HFFc6 (cell line): ENCODE measurements at regions not wholly inside any gene's neighbourhood (a gene's known extent, or its start where the extent isn't known, plus 50 kb on each side); places are given as distances from the start of the nearest gene placed in this dataset.

Experiments
- DNase-seq: peaks from one replicate; pipeline ENCODE4 v3.0.0-alpha.2; 2018
- H3K27ac Mint-ChIP-seq: 2 replicates; pipeline ENCODE4 v1.8.0; 2020; ENCODE audit warnings: mild to moderate bottlenecking, mixed read lengths
- H3K27me3 Mint-ChIP-seq: 2 replicates; pipeline ENCODE4 v1.8.0; 2021; ENCODE audit warnings: mild to moderate bottlenecking, moderate library complexity, mixed read lengths; ENCODE audit not compliant: insufficient read depth
- H3K36me3 Mint-ChIP-seq: 2 replicates; pipeline ENCODE4 v1.8.0; 2021; ENCODE audit warnings: low read depth, mixed read lengths
- H3K4me1 Mint-ChIP-seq: 2 replicates; pipeline ENCODE4 v1.8.0; 2020; ENCODE audit warnings: low read depth, mixed read lengths
- H3K4me3 Mint-ChIP-seq: 2 replicates; pipeline ENCODE4 v1.8.0; 2020; ENCODE audit warnings: mild to moderate bottlenecking, moderate library complexity, mixed read lengths
- H3K9me3 Mint-ChIP-seq: 2 replicates; pipeline ENCODE4 v1.8.0; 2020; ENCODE audit warnings: mild to moderate bottlenecking, mixed read lengths
- TF ChIP-seq, protein P1 (sequence below): fragments of 200-600 bp; sonication (generic); IDR thresholded peaks from 2 replicates; pipeline ENCODE4 v1.5.0; 2021; ENCODE audit warnings: antibody characterized with exemption, mild to moderate bottlenecking

DNA sequence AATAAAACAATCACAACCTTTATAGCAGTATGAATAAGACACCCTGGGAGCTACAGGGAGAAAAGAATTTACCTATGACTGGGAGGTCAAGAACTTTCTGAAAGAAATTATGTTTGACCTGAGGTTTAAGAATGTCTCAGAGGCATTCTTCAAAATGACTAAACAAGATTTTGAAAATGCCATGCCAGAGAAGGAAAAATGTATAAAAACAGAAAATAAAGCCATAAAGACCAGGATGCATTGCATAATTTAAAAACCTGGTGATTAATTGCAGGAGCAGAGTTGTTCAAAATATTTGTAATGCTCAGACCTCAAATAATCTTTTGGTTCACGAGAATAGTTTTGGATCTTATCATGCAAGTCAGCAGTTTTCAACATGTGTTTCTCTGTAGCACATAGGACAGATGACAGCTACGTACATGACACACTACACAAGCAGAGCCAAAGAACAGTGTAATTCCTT lies 954.7 kb upstream of the ARRDC3 start:
- H3K9me3 Mint-ChIP-seq: peaks cover 3% of the 10 kb centered on the region; the same call in 1 of the 2 replicates
- H3K27me3 Mint-ChIP-seq: no peaks in the 10 kb centered on the region; the same call in 1 of the 2 replicates
- no peak overlapping the region for H3K4me3 Mint-ChIP-seq
- TF ChIP-seq, protein P1, sequence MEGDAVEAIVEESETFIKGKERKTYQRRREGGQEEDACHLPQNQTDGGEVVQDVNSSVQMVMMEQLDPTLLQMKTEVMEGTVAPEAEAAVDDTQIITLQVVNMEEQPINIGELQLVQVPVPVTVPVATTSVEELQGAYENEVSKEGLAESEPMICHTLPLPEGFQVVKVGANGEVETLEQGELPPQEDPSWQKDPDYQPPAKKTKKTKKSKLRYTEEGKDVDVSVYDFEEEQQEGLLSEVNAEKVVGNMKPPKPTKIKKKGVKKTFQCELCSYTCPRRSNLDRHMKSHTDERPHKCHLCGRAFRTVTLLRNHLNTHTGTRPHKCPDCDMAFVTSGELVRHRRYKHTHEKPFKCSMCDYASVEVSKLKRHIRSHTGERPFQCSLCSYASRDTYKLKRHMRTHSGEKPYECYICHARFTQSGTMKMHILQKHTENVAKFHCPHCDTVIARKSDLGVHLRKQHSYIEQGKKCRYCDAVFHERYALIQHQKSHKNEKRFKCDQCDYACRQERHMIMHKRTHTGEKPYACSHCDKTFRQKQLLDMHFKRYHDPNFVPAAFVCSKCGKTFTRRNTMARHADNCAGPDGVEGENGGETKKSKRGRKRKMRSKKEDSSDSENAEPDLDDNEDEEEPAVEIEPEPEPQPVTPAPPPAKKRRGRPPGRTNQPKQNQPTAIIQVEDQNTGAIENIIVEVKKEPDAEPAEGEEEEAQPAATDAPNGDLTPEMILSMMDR: no peak
- no peak overlapping the region for H3K27ac Mint-ChIP-seq
- no peaks in the 10 kb centered on the region for H3K36me3 Mint-ChIP-seq
- H3K4me1 Mint-ChIP-seq: peaks cover 14% of the 10 kb centered on the region
- peak; percentile 66 for DNase-seq

DNA sequence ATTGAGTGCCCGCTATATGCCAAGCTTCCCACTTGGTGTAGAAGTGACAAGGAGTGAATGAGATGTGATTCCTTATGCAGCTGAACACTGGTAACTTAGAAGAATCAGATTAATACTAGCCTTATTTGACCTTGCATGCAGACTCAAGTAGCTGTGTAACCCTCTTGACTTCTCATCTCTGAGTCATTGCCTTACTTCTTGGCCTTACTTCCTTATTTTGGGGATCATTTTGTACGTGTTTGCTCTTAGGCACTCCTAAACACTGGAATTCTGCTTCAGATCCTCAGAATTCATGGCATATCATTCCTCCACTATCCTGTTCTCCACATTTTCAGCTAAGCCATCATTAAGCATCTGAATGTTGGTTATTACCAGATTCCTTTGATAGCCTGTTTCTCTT lies 948.9 kb upstream of the ARRDC3 start:
- Mint-ChIP-seq H3K27ac (no peak overlapping the region), H3K9me3 (no peaks in the 10 kb centered on the region; the same call in 1 of the 2 replicates), H3K27me3 (no peaks in the 10 kb centered on the region; the same call in 1 of the 2 replicates), H3K4me1 (peaks cover 17% of the 10 kb centered on the region), H3K36me3 (no peaks in the 10 kb centered on the region), H3K4me3 (peak overlapping the region; percentile 22)
- TF ChIP-seq, protein P1: no peak
- DNase-seq: peak; percentile 28

DNA sequence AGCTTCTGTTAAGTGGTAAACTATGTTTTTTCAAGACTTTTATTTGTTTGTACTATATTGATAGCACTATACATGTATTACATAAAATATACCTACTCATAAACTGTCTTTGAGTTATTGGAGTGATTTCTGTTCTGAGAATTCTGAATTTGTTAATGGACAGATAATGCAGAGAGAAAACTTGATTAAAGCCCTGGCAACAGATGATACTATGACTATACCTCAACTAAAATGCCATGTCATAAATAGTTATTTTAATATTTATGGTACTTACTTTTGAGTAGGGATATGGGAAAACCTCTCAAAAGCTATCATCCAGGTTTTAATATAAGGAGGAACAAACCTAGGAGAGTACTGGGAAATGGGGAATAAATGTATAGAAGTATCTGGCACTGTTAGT lies 947.2 kb upstream of the ARRDC3 start:
- H3K4me3 Mint-ChIP-seq: no peak overlapping the region
- H3K36me3 Mint-ChIP-seq: no peaks in the 10 kb centered on the region
- TF ChIP-seq, protein P1: no peak
- no peaks in the 10 kb centered on the region for H3K9me3 Mint-ChIP-seq
- no peak for DNase-seq
- no peaks in the 10 kb centered on the region; the same call in 1 of the 2 replicates for H3K27me3 Mint-ChIP-seq
- peaks cover 17% of the 10 kb centered on the region for H3K4me1 Mint-ChIP-seq
- H3K27ac Mint-ChIP-seq: no peak overlapping the region

DNA sequence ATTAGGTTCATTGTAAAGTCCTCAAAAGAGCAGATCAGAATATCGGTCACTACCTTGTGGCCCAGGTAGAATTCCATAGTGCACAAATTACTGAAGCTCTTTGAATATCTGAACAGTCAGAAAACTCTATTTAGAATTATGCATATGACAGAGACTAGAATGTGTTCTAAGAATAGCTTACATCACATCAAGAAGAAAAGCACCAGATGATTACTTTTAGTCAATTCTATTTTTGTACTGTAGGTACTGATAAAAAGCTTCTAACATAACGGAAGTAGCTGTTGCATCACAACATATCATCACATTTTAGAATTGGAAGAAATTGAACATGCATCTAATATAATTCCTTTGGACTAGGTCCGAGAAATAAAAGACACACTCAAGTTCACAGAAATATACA lies 946.6 kb upstream of the ARRDC3 start:
- Mint-ChIP-seq H3K27ac (no peak overlapping the region), H3K36me3 (no peaks in the 10 kb centered on the region), H3K4me1 (peaks cover 17% of the 10 kb centered on the region), H3K4me3 (no peak overlapping the region), H3K27me3 (no peaks in the 10 kb centered on the region; the same call in 1 of the 2 replicates), H3K9me3 (no peaks in the 10 kb centered on the region)
- TF ChIP-seq, protein P1: no peak
- no peak for DNase-seq

DNA sequence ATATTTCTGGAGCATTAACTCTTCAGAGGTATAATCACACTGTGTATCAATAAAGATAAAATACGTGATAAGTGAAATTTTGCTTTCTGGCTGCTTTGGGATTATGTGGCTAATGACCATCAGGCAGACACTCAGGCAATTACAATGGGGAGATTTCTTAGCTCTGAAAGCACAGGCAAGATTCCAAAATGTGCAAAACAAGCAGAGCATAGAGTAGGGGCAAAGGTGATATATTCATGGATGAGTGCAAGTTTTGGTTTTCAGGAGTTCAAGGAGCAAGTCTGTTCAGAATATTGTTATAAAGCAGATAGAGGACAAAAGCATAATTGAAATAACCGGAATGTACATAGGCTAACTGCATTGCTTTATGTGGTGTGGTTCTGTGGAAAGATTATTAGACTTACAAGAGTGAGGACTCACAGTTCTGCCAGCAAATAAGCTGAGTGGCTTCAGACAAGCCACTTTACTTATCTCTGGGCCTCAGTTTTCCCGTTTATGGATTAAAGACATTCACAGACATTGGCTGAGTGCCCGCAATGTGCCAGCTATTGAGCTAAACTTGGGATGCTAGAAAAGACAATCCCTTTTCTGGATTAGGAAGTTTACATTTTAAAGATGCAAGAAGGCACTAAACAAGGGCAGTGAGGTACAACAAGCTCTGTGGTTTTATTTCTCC lies 945.6 kb upstream of the ARRDC3 start:
- Mint-ChIP-seq H3K4me3 (no peak overlapping the region), H3K27me3 (no peaks in the 10 kb centered on the region; the same call in 1 of the 2 replicates), H3K4me1 (peaks cover 17% of the 10 kb centered on the region), H3K36me3 (no peaks in the 10 kb centered on the region), H3K27ac (no peak overlapping the region), H3K9me3 (no peaks in the 10 kb centered on the region)
- DNase-seq: no peak
- TF ChIP-seq, protein P1: no peak
